ENCODE measurements at regions not wholly inside any gene's neighbourhood (a gene's known extent, or its start where the extent isn't known, plus 50 kb on each side); places are given as distances from the start of the nearest gene placed in this dataset.

DNA sequence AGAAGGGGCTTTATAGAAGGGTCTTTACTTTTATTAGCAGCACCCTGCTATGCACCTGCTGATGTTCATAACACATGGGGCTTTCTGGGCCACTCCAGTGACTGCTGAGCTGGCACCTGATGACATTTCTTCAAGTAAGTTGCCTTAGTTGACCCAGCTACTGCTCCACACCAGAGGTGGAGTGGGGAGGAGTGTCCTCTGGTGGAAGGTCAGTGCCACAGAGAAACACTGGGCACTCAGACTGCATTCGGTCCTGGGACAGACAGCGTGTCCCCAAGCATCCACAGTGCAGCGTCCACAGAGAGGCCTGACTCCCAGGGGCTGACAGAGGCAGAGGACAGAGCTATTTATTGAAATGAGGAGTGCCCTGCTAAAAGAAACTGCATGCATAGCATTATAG is 74.9 kb upstream of the NSMCE3 start:
- H3K27ac ChIP-seq (ENCODE audit: low read length, poor library complexity, severe bottlenecking), result no peak overlapping the region
- no peaks in the 10 kb centered on the region for H3K36me3 ChIP-seq (ENCODE audit: control insufficient read depth in 1 of 2, insufficient read depth in 2 of 2, low read depth in 1 of 2, low read length in 2 of 2)
- H3K4me1 ChIP-seq (ENCODE audit: control insufficient read depth, insufficient read depth, low read depth, low read length), result no peaks in the 10 kb centered on the region
- no peak overlapping the region for H3K4me2 ChIP-seq (ENCODE audit: low read length, poor library complexity, severe bottlenecking)
- WGBS, result 88% methylated on average over 3 of the region's 3 CpGs
- no peak overlapping the region for H2AK5ac ChIP-seq (ENCODE audit: low read length, severe bottlenecking)
- no peak overlapping the region for H2BK12ac ChIP-seq (ENCODE audit: low read length in 2 of 2)
- no peak overlapping the region for H2BK15ac ChIP-seq (ENCODE audit: low read depth, poor library complexity, severe bottlenecking)
- H4K8ac ChIP-seq (ENCODE audit: low read length), result no peak overlapping the region
- no peak overlapping the region for H3K4ac ChIP-seq (ENCODE audit: low read depth in 1 of 2, low read length in 2 of 2)
- no peaks in the 10 kb centered on the region for H3K9me3 ChIP-seq (ENCODE audit: control insufficient read depth, low read length)
- no peaks in the 10 kb centered on the region for H3K79me1 ChIP-seq (replicated peaks; ENCODE audit: low read length, poor library complexity, severe bottlenecking)
- DNase-seq, result no peak
- no peak overlapping the region for H4K91ac ChIP-seq (ENCODE audit: low read length)
- H3K4me3 ChIP-seq (ENCODE audit: insufficient read depth in 1 of 2, low read depth in 1 of 2, low read length in 2 of 2), result no peak overlapping the region
- H3K18ac ChIP-seq (ENCODE audit: low read depth in 1 of 2, low read length in 2 of 2), result no peak overlapping the region
- peak overlapping the region in 1 of 2 experiments; percentile 18 for H3K14ac ChIP-seq (ENCODE audit: low read length in 2 of 2)
- H2BK5ac ChIP-seq (ENCODE audit: low read depth, low read length, poor library complexity, severe bottlenecking), result no peak overlapping the region
- H2AFZ ChIP-seq (ENCODE audit: low read depth, low read length), result no peak overlapping the region
- no peak overlapping the region for H3K23ac ChIP-seq (ENCODE audit: low read length in 2 of 2)
- H3K27me3 ChIP-seq (ENCODE audit: control insufficient read depth in 1 of 2, insufficient read depth in 1 of 2, low read length in 2 of 2), result peaks cover 0 to 19% of the 10 kb centered on the region in 2 experiments
- no peak overlapping the region for H2BK120ac ChIP-seq (ENCODE audit: low read depth, low read length)
- no peak overlapping the region for H3K9ac ChIP-seq (ENCODE audit: low read length)

DNA sequence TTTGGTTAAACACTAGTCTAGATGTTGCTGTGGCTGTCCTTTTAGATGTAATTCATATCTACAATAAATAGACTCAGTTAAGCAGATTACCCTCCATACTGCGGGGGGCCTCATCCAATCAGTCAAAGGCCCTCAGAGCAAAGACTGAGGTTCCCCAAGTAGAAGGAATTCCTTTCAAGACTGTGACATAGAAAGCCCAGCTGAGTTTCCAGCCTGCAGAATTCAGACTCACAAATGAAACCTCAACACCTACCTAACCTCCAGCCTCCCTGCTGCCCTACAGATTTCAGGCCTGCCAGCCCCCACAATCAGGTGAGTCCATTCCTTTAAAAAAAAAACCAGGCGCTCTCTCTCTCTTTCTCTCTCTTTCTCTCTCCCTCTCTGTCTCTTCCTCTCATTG is 73.6 kb upstream of the NSMCE3 start:
- H3K27ac ChIP-seq (ENCODE audit: low read length, poor library complexity, severe bottlenecking), result no peak overlapping the region
- no peak overlapping the region for H3K4me3 ChIP-seq (ENCODE audit: insufficient read depth in 1 of 2, low read depth in 1 of 2, low read length in 2 of 2)
- H3K9ac ChIP-seq (ENCODE audit: low read length), result no peak overlapping the region
- no peak overlapping the region for H3K4me2 ChIP-seq (ENCODE audit: low read length, poor library complexity, severe bottlenecking)
- no peak overlapping the region for H2BK5ac ChIP-seq (ENCODE audit: low read depth, low read length, poor library complexity, severe bottlenecking)
- H2AFZ ChIP-seq (ENCODE audit: low read depth, low read length), result no peak overlapping the region
- no peaks in the 10 kb centered on the region for H3K36me3 ChIP-seq (ENCODE audit: control insufficient read depth in 1 of 2, insufficient read depth in 2 of 2, low read depth in 1 of 2, low read length in 2 of 2)
- no peak overlapping the region for H4K8ac ChIP-seq (ENCODE audit: low read length)
- no peak overlapping the region for H2AK5ac ChIP-seq (ENCODE audit: low read length, severe bottlenecking)
- H3K9me3 ChIP-seq (ENCODE audit: control insufficient read depth, low read length), result no peaks in the 10 kb centered on the region
- no peak for DNase-seq
- H2BK120ac ChIP-seq (ENCODE audit: low read depth, low read length), result no peak overlapping the region
- no peak overlapping the region for H2BK12ac ChIP-seq (ENCODE audit: low read length in 2 of 2)
- 66% methylated on average over 2 of the region's 2 CpGs for WGBS
- H3K79me1 ChIP-seq (replicated peaks; ENCODE audit: low read length, poor library complexity, severe bottlenecking), result no peaks in the 10 kb centered on the region
- H3K18ac ChIP-seq (ENCODE audit: low read depth in 1 of 2, low read length in 2 of 2), result no peak overlapping the region
- H3K27me3 ChIP-seq (ENCODE audit: control insufficient read depth in 1 of 2, insufficient read depth in 1 of 2, low read length in 2 of 2), result peaks cover 0 to 15% of the 10 kb centered on the region in 2 experiments
- no peak overlapping the region for H3K14ac ChIP-seq (ENCODE audit: low read length in 2 of 2)
- H3K23ac ChIP-seq (ENCODE audit: low read length in 2 of 2), result no peak overlapping the region
- no peak overlapping the region for H2BK15ac ChIP-seq (ENCODE audit: low read depth, poor library complexity, severe bottlenecking)
- H4K91ac ChIP-seq (ENCODE audit: low read length), result no peak overlapping the region
- H3K4ac ChIP-seq (ENCODE audit: low read depth in 1 of 2, low read length in 2 of 2), result no peak overlapping the region
- no peaks in the 10 kb centered on the region for H3K4me1 ChIP-seq (ENCODE audit: control insufficient read depth, insufficient read depth, low read depth, low read length)

DNA sequence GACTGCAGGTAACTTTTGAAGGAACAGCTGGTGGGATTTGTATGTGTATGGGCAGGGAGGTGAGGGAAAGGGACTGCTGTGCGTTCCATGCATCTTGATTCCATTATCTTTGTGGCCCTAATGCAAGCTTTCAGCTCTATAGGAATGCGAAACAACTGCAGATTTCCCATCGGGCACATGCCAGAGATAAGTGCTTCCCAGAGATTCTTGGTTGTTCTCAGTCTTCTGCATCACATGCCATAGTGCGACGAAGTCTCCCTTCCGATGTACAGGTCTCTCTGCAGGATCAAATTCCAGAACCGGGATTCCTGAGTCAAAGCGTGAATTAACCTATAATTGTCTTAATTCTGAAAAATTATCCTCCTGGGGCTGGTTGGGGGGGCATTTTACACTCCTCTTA is 72.6 kb upstream of the NSMCE3 start:
- Histone ChIP-seq H3K9ac (ENCODE audit: low read length) (no peak overlapping the region), H3K4me2 (ENCODE audit: low read length, poor library complexity, severe bottlenecking) (no peak overlapping the region), H2BK15ac (ENCODE audit: low read depth, poor library complexity, severe bottlenecking) (no peak overlapping the region), H2BK120ac (ENCODE audit: low read depth, low read length) (no peak overlapping the region), H3K36me3 (ENCODE audit: control insufficient read depth in 1 of 2, insufficient read depth in 2 of 2, low read depth in 1 of 2, low read length in 2 of 2) (no peaks in the 10 kb centered on the region), H2BK5ac (ENCODE audit: low read depth, low read length, poor library complexity, severe bottlenecking) (no peak overlapping the region), H3K18ac (ENCODE audit: low read depth in 1 of 2, low read length in 2 of 2) (no peak overlapping the region), H3K4ac (ENCODE audit: low read depth in 1 of 2, low read length in 2 of 2) (no peak overlapping the region), H3K27me3 (ENCODE audit: control insufficient read depth in 1 of 2, insufficient read depth in 1 of 2, low read length in 2 of 2) (peaks cover 0 to 8% of the 10 kb centered on the region in 2 experiments), H3K4me3 (ENCODE audit: insufficient read depth in 1 of 2, low read depth in 1 of 2, low read length in 2 of 2) (no peak overlapping the region), H3K23ac (ENCODE audit: low read length in 2 of 2) (no peak overlapping the region), H2BK12ac (ENCODE audit: low read length in 2 of 2) (no peak overlapping the region), H2AFZ (ENCODE audit: low read depth, low read length) (no peak overlapping the region), H4K91ac (ENCODE audit: low read length) (no peak overlapping the region), H3K4me1 (ENCODE audit: control insufficient read depth, insufficient read depth, low read depth, low read length) (no peaks in the 10 kb centered on the region), H4K8ac (ENCODE audit: low read length) (no peak overlapping the region), H3K14ac (ENCODE audit: low read length in 2 of 2) (no peak overlapping the region), H2AK5ac (ENCODE audit: low read length, severe bottlenecking) (no peak overlapping the region), H3K79me1 (replicated peaks; ENCODE audit: low read length, poor library complexity, severe bottlenecking) (no peaks in the 10 kb centered on the region), H3K9me3 (ENCODE audit: control insufficient read depth, low read length) (no peaks in the 10 kb centered on the region), H3K27ac (ENCODE audit: low read length, poor library complexity, severe bottlenecking) (no peak overlapping the region)
- no peak for DNase-seq
- WGBS, result 86% methylated on average over 6 of the region's 8 CpGs

DNA sequence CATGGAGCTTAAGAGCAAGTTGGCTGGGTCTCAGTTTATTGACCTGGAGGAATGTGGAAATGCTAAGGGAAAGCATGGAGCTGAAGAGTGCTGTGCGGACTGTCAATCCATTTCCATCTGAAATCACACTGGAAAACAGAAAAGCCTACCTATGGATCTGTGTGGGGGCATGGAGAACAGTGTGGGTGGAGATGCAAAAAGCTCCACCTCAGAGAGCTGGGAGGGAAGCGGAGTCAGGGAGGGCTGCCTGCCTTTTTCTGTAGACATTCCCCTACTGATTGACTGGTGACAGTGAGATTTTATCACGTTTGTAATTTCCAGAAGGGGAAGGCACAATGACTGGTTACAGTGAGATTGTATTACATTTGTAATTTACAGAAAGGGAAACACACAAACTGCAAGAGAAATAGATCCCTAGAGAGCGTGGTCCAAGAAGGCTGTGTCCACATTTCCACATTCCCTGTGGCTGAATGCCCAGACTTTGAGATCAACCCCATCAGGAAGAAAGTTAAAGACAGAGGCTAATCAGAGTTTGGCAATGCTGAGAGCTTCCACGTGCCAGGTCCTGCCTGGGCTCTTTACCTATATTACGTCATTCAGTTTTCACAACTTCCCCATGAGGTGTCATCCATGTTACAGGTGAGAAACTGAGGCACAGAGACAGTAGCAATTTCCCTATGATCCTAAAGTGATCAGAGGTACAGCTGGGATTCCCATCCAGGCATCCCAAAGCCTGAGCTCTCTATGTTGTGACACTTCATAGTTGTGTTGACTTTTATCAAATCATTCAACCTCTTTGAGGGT is 67.7 kb upstream of the NSMCE3 start:
- no peak overlapping the region for H3K18ac ChIP-seq (ENCODE audit: low read depth in 1 of 2, low read length in 2 of 2)
- H2BK120ac ChIP-seq (ENCODE audit: low read depth, low read length), result no peak overlapping the region
- no peaks in the 10 kb centered on the region for H3K4me1 ChIP-seq (ENCODE audit: control insufficient read depth, insufficient read depth, low read depth, low read length)
- H3K23ac ChIP-seq (ENCODE audit: low read length in 2 of 2), result no peak overlapping the region
- H3K9me3 ChIP-seq (ENCODE audit: control insufficient read depth, low read length), result no peaks in the 10 kb centered on the region
- no peak overlapping the region for H4K8ac ChIP-seq (ENCODE audit: low read length)
- no peak overlapping the region for H2AK5ac ChIP-seq (ENCODE audit: low read length, severe bottlenecking)
- H3K27me3 ChIP-seq (ENCODE audit: control insufficient read depth in 1 of 2, insufficient read depth in 1 of 2, low read length in 2 of 2), result peaks cover 0 to 9% of the 10 kb centered on the region in 2 experiments
- no peak overlapping the region for H2BK5ac ChIP-seq (ENCODE audit: low read depth, low read length, poor library complexity, severe bottlenecking)
- no peaks in the 10 kb centered on the region for H3K79me1 ChIP-seq (replicated peaks; ENCODE audit: low read length, poor library complexity, severe bottlenecking)
- no peak for DNase-seq
- 62% methylated on average over 5 of the region's 6 CpGs for WGBS
- no peak overlapping the region for H3K27ac ChIP-seq (ENCODE audit: low read length, poor library complexity, severe bottlenecking)
- H3K4me3 ChIP-seq (ENCODE audit: insufficient read depth in 1 of 2, low read depth in 1 of 2, low read length in 2 of 2), result no peak overlapping the region
- no peak overlapping the region for H3K4me2 ChIP-seq (ENCODE audit: low read length, poor library complexity, severe bottlenecking)
- no peak overlapping the region for H2BK15ac ChIP-seq (ENCODE audit: low read depth, poor library complexity, severe bottlenecking)
- H3K14ac ChIP-seq (ENCODE audit: low read length in 2 of 2), result no peak overlapping the region
- H3K4ac ChIP-seq (ENCODE audit: low read depth in 1 of 2, low read length in 2 of 2), result no peak overlapping the region
- H3K9ac ChIP-seq (ENCODE audit: low read length), result no peak overlapping the region
- H4K91ac ChIP-seq (ENCODE audit: low read length), result no peak overlapping the region
- no peak overlapping the region for H2AFZ ChIP-seq (ENCODE audit: low read depth, low read length)
- no peaks in the 10 kb centered on the region for H3K36me3 ChIP-seq (ENCODE audit: control insufficient read depth in 1 of 2, insufficient read depth in 2 of 2, low read depth in 1 of 2, low read length in 2 of 2)
- H2BK12ac ChIP-seq (ENCODE audit: low read length in 2 of 2), result no peak overlapping the region

Data from mesenchymal stem cell (in vitro differentiated cells and primary cell).